Heart left ventricle (tissue), 16 donors: ENCODE measurements at regions not wholly inside any gene's neighbourhood (a gene's known extent, or its start where the extent isn't known, plus 50 kb on each side); places are given as distances from the start of the nearest gene placed in this dataset.

Source experiments
- ATAC-seq, 4 donors: fragments of 200-7000 bp; cut with Tn5 transposase; one replicate each; pipeline ENCODE4 v1.9.1; 2020 to 2022; ENCODE audit warnings: moderate library complexity in 4 of 4, mild to moderate bottlenecking in 3 of 4, moderate number of reproducible peaks in 1 of 4
- DNase-seq, 5 donors: peaks; one replicate each; pipeline ENCODE4 v3.0.0-alpha.2; 2020
- H3K27ac ChIP-seq, 12 donors: fragments of 200-600 bp; sonication (generic) in 4 of 12; one replicate each; pipeline versions ENCODE4 v1.5.0 to v1.8.0; 2016 to 2022; ENCODE audit warnings: mild to moderate bottlenecking in 2 of 12
- H3K27me3 ChIP-seq, 9 donors: fragments of 200-600 bp; sonication (generic) in 2 of 9; one replicate each; pipeline versions ENCODE4 v1.5.1 to v1.8.0; 2016 to 2022; ENCODE audit warnings: mild to moderate bottlenecking in 3 of 9
- H3K36me3 ChIP-seq, 9 donors: fragments of 200-600 bp; sonication (generic) in 2 of 9; one replicate each; pipeline versions ENCODE4 v1.5.0 to v1.8.0; 2018 to 2022; ENCODE audit warnings: mild to moderate bottlenecking in 2 of 9
- H3K4me1 ChIP-seq, 12 donors: fragments of 200-600 bp; sonication (generic) in 4 of 12; one replicate each; pipeline versions ENCODE4 v1.5.0 to v1.8.0; 2016 to 2022; ENCODE audit warnings: mild to moderate bottlenecking in 3 of 12
- H3K4me3 ChIP-seq, 12 donors: fragments of 200-600 bp; sonication (generic) in 4 of 12; one replicate each; pipeline versions ENCODE4 v1.5.0 to v1.8.0; 2017 to 2022; ENCODE audit warnings: mild to moderate bottlenecking in 9 of 12, moderate library complexity in 4 of 12
- H3K9me3 ChIP-seq, 12 donors: fragments of 200-600 bp; sonication (generic) in 4 of 12; one replicate each; pipeline versions ENCODE4 v1.5.0 to v1.8.0; 2016 to 2022; ENCODE audit warnings: mild to moderate bottlenecking in 1 of 12
- CTCF ChIP-seq, 12 donors: fragments of 200-600 bp; sonication (generic) in 4 of 12; IDR thresholded peaks; one replicate each; pipeline versions ENCODE4 v1.5.0 to v1.8.0; 2018 to 2022; ENCODE audit warnings: antibody characterized with exemption in 12 of 12, mild to moderate bottlenecking in 5 of 12
- POLR2A ChIP-seq, 2 donors: fragments of 450-650 bp; IDR thresholded peaks; one replicate each; pipeline ENCODE4 v1.6.1; 2017; ENCODE audit warnings: antibody characterized with exemption in 2 of 2, mild to moderate bottlenecking in 2 of 2, moderate library complexity in 2 of 2
- WGBS, 4 donors: extraction: QIAGEN DNeasy Blood & Tissue Kit in 2 of 4; methylation state at CpG; one replicate each; pipeline versions ENCODE4 v1.1.5 to v1.1.7; 2013 to 2018; 5-methylcytosine and 5-hydroxymethylcytosine counted together
- intact Hi-C, 10 donors: fragments of 100-400 bp; cut with DNase I; formaldehyde crosslinking; loops; one replicate each; pipeline versions ENCODE4 v1.11.1 to v1.14.2; 2022
- donor health status: ischemic (EF 13 %, LVEDD 7.1; RV severe dilation, severe dysfunction).
- donor health status: healthy with polysubstance abuse.
- donor health status: DM: no; HTN: yes; CAD: no.
- donor health status: DM: no; HTN: no; CAD: no.
- donor health status: ischemic (EF 25% LVEDD 6.9; RV normal size, moderate dysfunction).
- donor health status: ischemic (EF 25% LVEDD 5.7; RV mildly dilated, moderate dysfunction).
- donor health status: healthy.
- donor health status: DM: yes; HTN: yes; CAD: no.
- donor health status: ischemic (EF 35%, LVEDD 5.7; RV mildly dilated, moderate dysfunction).
- donor health status: nonischemic (EF 11% LVEDD 7.7; RV severe dilation, severe dysfunction).
- donor health status: DM: yes; HTN: yes; CAD: no.
- donor health status: PGD.
- donor health status: ischemic (EF 29% LVEDD 5.4; RV normal size, mild dysfunction).
- donor health status: nonischemic (EF 23%, LVEDD 6.1; RV moderate dilation, normal function).

DNA sequence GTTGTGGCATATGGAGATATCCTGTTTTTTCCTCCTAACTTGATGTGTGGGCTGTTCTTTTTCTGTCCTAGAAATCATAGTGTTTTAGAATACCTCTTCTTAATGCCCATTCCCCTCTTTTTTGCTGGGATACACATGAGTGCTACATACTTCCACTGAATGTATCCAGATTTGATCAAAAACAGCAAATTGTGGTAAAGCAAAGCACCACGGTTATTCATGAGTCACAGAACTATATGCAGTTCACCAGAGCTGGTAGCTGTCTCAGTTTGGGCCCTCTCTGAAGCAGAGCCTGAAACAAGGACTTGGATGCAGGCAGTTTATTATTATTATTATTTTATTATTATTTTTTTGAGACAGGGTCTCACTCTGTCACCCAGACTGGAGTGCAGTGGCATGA lies 69.9 kb upstream of the CTLA4 start:
- no peaks in the 10 kb centered on the region for H3K36me3 ChIP-seq
- H3K4me3 ChIP-seq, result no peak overlapping the region
- ATAC-seq (no peak), DNase-seq (no peak)
- no peak overlapping the region for H3K27ac ChIP-seq
- peaks cover 0 to 13% (median 0%) of the 10 kb centered on the region in 12 donors for H3K4me1 ChIP-seq
- 92 to 100% (median 96%) methylated on average over 1 of the region's 1 CpG for WGBS, 4 donors
- TF ChIP-seq CTCF (IDR thresholded peaks at IDR 0.05), result no peak
- TF ChIP-seq POLR2A (IDR thresholded peaks at IDR 0.05), result no peak
- no peaks in the 10 kb centered on the region for H3K27me3 ChIP-seq
- intact Hi-C loops, result no loop called here
- peaks cover 0 to 20% (median 0%) of the 10 kb centered on the region in 12 donors for H3K9me3 ChIP-seq

DNA sequence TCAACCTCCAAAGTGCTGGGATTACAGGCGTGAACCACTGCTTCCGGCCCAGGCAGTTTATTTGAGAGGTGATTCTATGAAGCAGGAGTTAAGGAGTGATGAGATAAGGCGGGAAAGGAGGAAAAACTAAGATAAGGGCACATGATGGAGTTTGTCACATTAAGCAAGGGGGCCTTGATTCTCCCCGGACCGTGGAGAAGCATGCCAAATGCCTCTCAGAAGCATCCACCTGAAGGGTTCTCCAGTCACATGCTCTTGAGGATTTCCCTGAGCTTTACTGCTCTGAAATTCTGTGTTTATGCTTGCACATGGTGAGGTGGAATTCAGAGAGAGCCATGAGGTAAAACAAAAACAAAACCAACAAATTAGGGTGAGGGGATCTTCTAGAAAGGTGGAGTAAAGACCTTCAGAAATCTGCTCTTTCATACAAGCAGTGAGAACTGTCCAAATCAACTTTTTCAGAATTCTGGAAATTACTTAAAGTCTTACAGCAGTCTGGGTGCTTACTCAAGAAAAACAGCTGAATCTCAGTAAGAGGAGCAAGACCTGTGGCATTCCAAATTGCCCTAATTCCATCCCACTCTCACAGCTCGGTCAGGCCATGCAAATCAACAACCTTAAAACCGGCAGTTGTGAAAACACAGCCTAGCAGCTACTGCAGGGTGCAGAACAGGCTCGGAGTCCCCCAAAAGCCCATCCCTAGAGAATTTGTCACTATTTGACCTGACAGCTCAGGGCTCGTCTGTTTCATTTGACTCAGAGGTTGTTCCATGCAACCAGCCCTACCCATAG lies 69.1 kb upstream of the CTLA4 start:
- Histone ChIP-seq H3K4me3 (no peak overlapping the region), H3K9me3 (peaks cover 0 to 20% (median 0%) of the 10 kb centered on the region in 12 donors), H3K27ac (no peak overlapping the region), H3K36me3 (no peaks in the 10 kb centered on the region), H3K27me3 (no peaks in the 10 kb centered on the region), H3K4me1 (peaks cover 0 to 15% (median 0%) of the 10 kb centered on the region in 12 donors)
- DNase-seq (no peak), ATAC-seq (no peak)
- WGBS, 4 donors, result 81 to 90% (median 83%) methylated on average over 8 to 9 of the region's 9 CpGs
- no peak for TF ChIP-seq POLR2A (IDR thresholded peaks at IDR 0.05)
- intact Hi-C loops, result no loop called here

DNA sequence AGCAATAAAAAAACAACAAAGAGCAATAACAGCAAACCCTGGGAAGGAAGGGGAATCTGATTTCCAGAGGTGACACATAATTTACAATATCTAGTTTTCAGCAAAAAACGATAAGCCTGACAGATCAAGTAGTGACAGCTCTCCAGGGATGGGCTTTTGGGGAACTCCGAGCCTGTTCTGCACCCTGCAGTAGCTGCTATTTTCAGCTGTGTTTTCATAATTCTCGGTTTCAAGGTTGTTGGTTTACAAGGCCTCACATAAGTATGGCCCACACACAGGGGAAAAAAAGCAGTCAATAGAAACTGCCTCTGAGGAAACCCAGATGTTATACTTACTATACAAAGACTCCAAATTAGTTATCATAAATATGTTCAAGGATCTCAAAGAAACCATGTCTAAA lies 67.7 kb upstream of the CTLA4 start:
- intact Hi-C loops, result loop anchor here in 1 of 10 donors (10.0 kb wide), 1 partner anchor 95 kb away; the partner anchor contains the start of gene CD28
- no peak for TF ChIP-seq CTCF (IDR thresholded peaks at IDR 0.05)
- TF ChIP-seq POLR2A (IDR thresholded peaks at IDR 0.05), result no peak
- peaks cover 0 to 27% (median 0%) of the 10 kb centered on the region in 12 donors for H3K4me1 ChIP-seq
- no peak overlapping the region for H3K4me3 ChIP-seq
- no peaks in the 10 kb centered on the region for H3K27me3 ChIP-seq
- no peaks in the 10 kb centered on the region for H3K36me3 ChIP-seq
- 73 to 82% (median 73%) methylated on average over 3 of the region's 3 CpGs for WGBS, 4 donors
- ATAC-seq (no peak), DNase-seq (no peak)
- no peak overlapping the region for H3K27ac ChIP-seq
- peaks cover 0 to 22% (median 0%) of the 10 kb centered on the region in 12 donors for H3K9me3 ChIP-seq

DNA sequence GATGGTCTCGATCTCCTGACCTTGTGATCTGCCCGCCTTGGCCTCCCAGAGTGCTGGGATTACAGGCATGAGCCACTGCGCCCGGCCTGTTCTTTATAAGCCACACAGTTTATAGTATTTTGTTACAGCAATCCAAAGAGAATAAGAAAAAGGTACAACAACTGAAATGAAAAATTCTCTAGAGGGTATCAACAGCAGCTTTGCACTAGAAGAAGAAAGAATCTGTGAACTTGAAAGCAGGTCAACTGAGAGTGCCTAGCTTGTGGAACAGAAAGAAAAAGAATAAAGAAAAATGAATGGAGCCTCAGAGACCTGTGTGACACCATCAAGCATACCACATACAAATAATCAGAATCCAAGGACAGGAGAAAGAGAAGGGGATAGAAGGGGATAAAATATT lies 66.8 kb upstream of the CTLA4 start:
- no peak overlapping the region for H3K27ac ChIP-seq
- no peak for DNase-seq
- H3K27me3 ChIP-seq, result no peaks in the 10 kb centered on the region
- ATAC-seq, result no peak
- H3K9me3 ChIP-seq, result peaks cover 0 to 30% (median 4%) of the 10 kb centered on the region in 12 donors
- H3K36me3 ChIP-seq, result no peaks in the 10 kb centered on the region
- no peak overlapping the region for H3K4me3 ChIP-seq
- intact Hi-C loops, result loop anchor here in 1 of 10 donors (10.0 kb wide), 1 partner anchor 96 kb away; the partner anchor contains the start of gene CD28
- WGBS, 4 donors, result 98 to 99% (median 98%) methylated on average over 4 of the region's 4 CpGs
- peaks cover 0 to 30% (median 0%) of the 10 kb centered on the region in 12 donors for H3K4me1 ChIP-seq
- TF ChIP-seq CTCF (IDR thresholded peaks at IDR 0.05) (no peak), POLR2A (IDR thresholded peaks at IDR 0.05) (no peak)
